Hematopoietic multipotent progenitor cell (in vitro differentiated cells): ENCODE measurements at regions not wholly inside any gene's neighbourhood (a gene's known extent, or its start where the extent isn't known, plus 50 kb on each side); places are given as distances from the start of the nearest gene placed in this dataset.
"Not testable (repeated sequence)": the region's sequence is repeated elsewhere in the genome, so short reads cannot be mapped to it uniquely, and the experiment has no call there.

ENCODE experiments used
- DNase-seq, 3 donors: peaks; one replicate each; pipeline ENCODE4 v3.0.0-alpha.2; 2011 to 2015; ENCODE audit warnings: low read depth in 2 of 3, low spot score in 2 of 3

GRCh38 chr7:83306502-83306901 is 143.8 kb upstream of the PCLO start:
- DNase-seq, result peak in 2 of 3 donors; percentile 8 to 24

GRCh38 chr7:83305027-83305426 is 142.3 kb upstream of the PCLO start:
- DNase-seq, result no peak

GRCh38 chr7:83301416-83301815 is 138.7 kb upstream of the PCLO start:
- no peak for DNase-seq

GRCh38 chr7:83290211-83290610 is 127.5 kb upstream of the PCLO start:
- no peak for DNase-seq

GRCh38 chr7:83289419-83289993 is 126.8 kb upstream of the PCLO start:
- DNase-seq, result no peak

- DNase-seq, result no peak
These were observed 118.0 kb upstream of the PCLO start for GRCh38 chr7:83280671-83281070.

- no peak for DNase-seq
These were observed 113.6 kb upstream of the PCLO start for GRCh38 chr7:83276250-83276649.

GRCh38 chr7:83273699-83274098 is 111.0 kb upstream of the PCLO start:
- DNase-seq, result no peak

- DNase-seq, result peak in 1 of 3 donors; percentile 28
These were observed 108.8 kb upstream of the PCLO start for GRCh38 chr7:83271212-83272099.

- DNase-seq, result no peak
These were observed 107.7 kb upstream of the PCLO start for GRCh38 chr7:83270407-83270806.

GRCh38 chr7:83267141-83267631 is 104.5 kb upstream of the PCLO start:
- DNase-seq, result no peak

GRCh38 chr7:83263442-83264034 is 100.9 kb upstream of the PCLO start:
- DNase-seq, result not testable (repeated sequence)

GRCh38 chr7:83259064-83259463 is 96.4 kb upstream of the PCLO start:
- DNase-seq, result no peak

- no peak for DNase-seq
These were observed 85.3 kb upstream of the PCLO start for GRCh38 chr7:83248000-83248399.

GRCh38 chr7:83219231-83219630 is 56.5 kb upstream of the PCLO start:
- not testable (repeated sequence) for DNase-seq

- DNase-seq, result no peak
These were observed 50.2 kb upstream of the PCLO start for GRCh38 chr7:83212883-83213282.
